ENCODE measurements at regions not wholly inside any gene's neighbourhood (a gene's known extent, or its start where the extent isn't known, plus 50 kb on each side); places are given as distances from the start of the nearest gene placed in this dataset.

DNA sequence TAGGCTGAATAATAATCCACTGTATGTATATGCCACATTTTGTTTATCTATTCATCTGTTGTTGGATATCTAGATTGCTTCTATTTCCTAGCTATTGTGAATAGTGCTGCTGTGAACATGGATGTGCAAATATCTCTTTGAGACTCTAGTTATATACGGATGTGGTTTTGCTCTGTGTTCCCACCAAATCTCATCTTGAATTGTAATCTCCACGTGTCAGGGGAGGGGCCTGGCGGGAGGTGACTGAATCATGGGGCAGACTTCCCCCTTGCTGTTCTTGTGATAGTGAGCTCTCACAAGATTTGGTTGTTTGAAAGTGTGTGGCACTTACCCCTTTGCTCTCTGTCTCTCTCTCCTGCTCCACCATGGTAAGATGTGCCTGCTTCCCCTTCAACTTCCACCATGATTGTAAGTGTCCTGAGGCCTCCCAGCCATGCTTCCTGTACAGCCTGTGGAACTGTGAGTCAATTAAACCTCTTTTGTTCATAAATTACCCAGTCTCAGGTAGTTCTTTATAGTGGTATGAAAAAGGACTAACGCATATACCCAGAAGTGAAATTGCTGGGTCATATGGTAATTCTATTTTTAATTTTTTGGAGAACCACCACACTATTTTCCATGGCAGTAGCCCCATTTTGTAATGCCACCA is 86.1 kb upstream of the UPP2 start:
- Histone ChIP-seq H2BK15ac (ENCODE audit: low read depth, poor library complexity, severe bottlenecking) (no peak overlapping the region), H3K27ac (ENCODE audit: low read length, poor library complexity, severe bottlenecking) (no peak overlapping the region), H2BK12ac (ENCODE audit: low read length in 2 of 2) (no peak overlapping the region), H2AK5ac (ENCODE audit: low read length, severe bottlenecking) (no peak overlapping the region), H3K4me2 (ENCODE audit: low read length, poor library complexity, severe bottlenecking) (no peak overlapping the region), H3K9me3 (ENCODE audit: control insufficient read depth, low read length) (no peaks in the 10 kb centered on the region), H3K23ac (ENCODE audit: low read length in 2 of 2) (no peak overlapping the region), H4K91ac (ENCODE audit: low read length) (no peak overlapping the region), H3K27me3 (ENCODE audit: control insufficient read depth in 1 of 2, insufficient read depth in 1 of 2, low read length in 2 of 2) (no peaks in the 10 kb centered on the region), H3K4ac (ENCODE audit: low read depth in 1 of 2, low read length in 2 of 2) (no peak overlapping the region), H3K79me1 (replicated peaks; ENCODE audit: low read length, poor library complexity, severe bottlenecking) (no peaks in the 10 kb centered on the region), H3K36me3 (ENCODE audit: control insufficient read depth in 1 of 2, insufficient read depth in 2 of 2, low read depth in 1 of 2, low read length in 2 of 2) (no peaks in the 10 kb centered on the region), H2BK120ac (ENCODE audit: low read depth, low read length) (no peak overlapping the region), H4K8ac (ENCODE audit: low read length) (no peak overlapping the region), H3K14ac (ENCODE audit: low read length in 2 of 2) (no peak overlapping the region), H3K18ac (ENCODE audit: low read depth in 1 of 2, low read length in 2 of 2) (no peak overlapping the region), H2BK5ac (ENCODE audit: low read depth, low read length, poor library complexity, severe bottlenecking) (no peak overlapping the region), H3K9ac (ENCODE audit: low read length) (no peak overlapping the region), H2AFZ (ENCODE audit: low read depth, low read length) (no peak overlapping the region), H3K4me3 (ENCODE audit: insufficient read depth in 1 of 2, low read depth in 1 of 2, low read length in 2 of 2) (no peak overlapping the region), H3K4me1 (ENCODE audit: control insufficient read depth, insufficient read depth, low read depth, low read length) (peaks cover 2% of the 10 kb centered on the region)
- DNase-seq: no peak
- WGBS: 84% methylated on average over 3 of the region's 4 CpGs

DNA sequence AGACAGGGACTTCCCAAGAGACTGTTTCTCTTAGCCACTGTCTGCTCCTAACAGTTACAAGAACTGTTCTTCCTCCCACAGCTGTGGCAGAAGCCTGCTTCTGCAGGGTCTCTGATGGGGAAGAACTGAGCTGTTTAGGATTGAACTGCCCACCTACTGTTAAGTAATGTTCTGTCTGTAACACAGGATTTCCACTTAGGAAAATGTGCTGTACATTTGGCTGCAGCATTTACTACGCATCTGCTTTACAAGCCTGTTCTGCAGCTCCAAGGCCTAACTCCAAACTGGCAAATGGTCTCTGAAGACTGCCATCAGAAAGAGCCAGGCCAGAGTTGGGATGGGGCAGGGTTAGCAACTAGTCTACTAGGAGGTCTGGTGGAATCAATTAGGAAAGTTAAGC is 87.8 kb upstream of the UPP2 start:
- Histone ChIP-seq H3K14ac (ENCODE audit: low read length in 2 of 2) (no peak overlapping the region), H3K4me1 (ENCODE audit: control insufficient read depth, insufficient read depth, low read depth, low read length) (no peaks in the 10 kb centered on the region), H3K9me3 (ENCODE audit: control insufficient read depth, low read length) (no peaks in the 10 kb centered on the region), H3K4me2 (ENCODE audit: low read length, poor library complexity, severe bottlenecking) (no peak overlapping the region), H2BK15ac (ENCODE audit: low read depth, poor library complexity, severe bottlenecking) (no peak overlapping the region), H2BK120ac (ENCODE audit: low read depth, low read length) (no peak overlapping the region), H3K18ac (ENCODE audit: low read depth in 1 of 2, low read length in 2 of 2) (peak overlapping the region in 1 of 2 experiments; percentile 46), H2BK12ac (ENCODE audit: low read length in 2 of 2) (no peak overlapping the region), H3K23ac (ENCODE audit: low read length in 2 of 2) (no peak overlapping the region), H3K79me1 (replicated peaks; ENCODE audit: low read length, poor library complexity, severe bottlenecking) (no peaks in the 10 kb centered on the region), H2AFZ (ENCODE audit: low read depth, low read length) (no peak overlapping the region), H3K4ac (ENCODE audit: low read depth in 1 of 2, low read length in 2 of 2) (no peak overlapping the region), H2BK5ac (ENCODE audit: low read depth, low read length, poor library complexity, severe bottlenecking) (no peak overlapping the region), H3K9ac (ENCODE audit: low read length) (no peak overlapping the region), H3K4me3 (ENCODE audit: insufficient read depth in 1 of 2, low read depth in 1 of 2, low read length in 2 of 2) (no peak overlapping the region), H3K27ac (ENCODE audit: low read length, poor library complexity, severe bottlenecking) (no peak overlapping the region), H3K36me3 (ENCODE audit: control insufficient read depth in 1 of 2, insufficient read depth in 2 of 2, low read depth in 1 of 2, low read length in 2 of 2) (no peaks in the 10 kb centered on the region), H4K91ac (ENCODE audit: low read length) (no peak overlapping the region), H2AK5ac (ENCODE audit: low read length, severe bottlenecking) (no peak overlapping the region), H4K8ac (ENCODE audit: low read length) (peak overlapping the region; percentile 29), H3K27me3 (ENCODE audit: control insufficient read depth in 1 of 2, insufficient read depth in 1 of 2, low read length in 2 of 2) (no peaks in the 10 kb centered on the region)
- 95% methylated on average over 1 of the region's 1 CpG for WGBS
- peak; percentile 49 for DNase-seq

DNA sequence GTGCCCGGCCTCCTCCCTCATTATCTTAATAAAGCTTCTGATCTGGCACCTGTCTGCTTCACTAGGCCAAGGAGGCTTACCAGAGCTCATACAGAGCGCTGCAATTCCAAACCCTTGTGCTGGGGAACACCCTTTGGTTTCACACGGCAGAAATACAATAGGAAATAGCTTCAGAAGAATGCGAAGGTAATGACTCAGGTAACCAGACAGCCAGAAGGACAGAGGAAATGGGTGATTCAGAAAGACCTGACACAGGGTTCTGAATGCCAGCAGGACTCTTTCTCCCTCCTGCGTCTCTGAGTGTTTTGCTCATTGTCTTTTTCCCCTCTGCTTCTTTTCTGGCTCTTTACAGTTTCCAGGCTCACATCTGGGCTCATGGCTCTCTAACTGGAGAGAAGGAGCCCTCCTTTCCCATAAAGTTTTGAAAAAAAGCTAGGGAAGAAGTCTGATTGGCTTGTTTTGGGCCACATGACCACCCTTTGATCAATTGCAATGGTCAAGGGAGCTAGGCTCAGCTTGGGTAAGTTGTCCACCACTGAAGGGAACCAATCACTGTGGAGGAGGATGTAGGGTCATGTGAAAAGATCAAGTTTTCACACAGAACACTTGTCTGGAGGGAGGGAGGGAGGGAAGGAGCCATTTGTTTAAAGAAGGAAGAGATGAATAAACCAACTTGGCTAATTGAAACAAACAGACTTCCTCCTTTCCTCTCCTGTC is 90.5 kb upstream of the UPP2 start:
- no peaks in the 10 kb centered on the region for H3K4me1 ChIP-seq (ENCODE audit: control insufficient read depth, insufficient read depth, low read depth, low read length)

DNA sequence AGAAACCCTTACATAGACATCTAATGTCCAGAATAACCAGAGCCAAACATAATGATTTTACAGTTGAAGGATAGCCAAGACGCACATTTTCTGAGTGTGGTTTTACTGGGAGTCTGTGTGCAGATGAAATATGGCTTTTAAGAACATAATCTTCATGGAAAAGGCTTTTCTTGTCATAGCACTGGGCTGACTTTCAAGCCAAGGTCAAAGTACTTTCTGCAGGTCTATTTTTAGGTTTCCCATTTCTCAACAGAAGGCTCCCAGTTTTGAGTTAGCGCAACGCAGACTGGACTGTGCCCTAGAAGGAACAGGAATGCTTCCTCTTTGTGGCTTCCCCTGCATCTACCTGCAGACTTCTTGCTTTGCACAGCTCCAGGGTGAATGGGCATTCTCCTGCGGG is 92.3 kb upstream of the UPP2 start:
- no peak overlapping the region for H2BK15ac ChIP-seq (ENCODE audit: low read depth, poor library complexity, severe bottlenecking)
- H3K4me1 ChIP-seq (ENCODE audit: control insufficient read depth, insufficient read depth, low read depth, low read length): no peaks in the 10 kb centered on the region
- no peak for DNase-seq
- no peak overlapping the region for H2AFZ ChIP-seq (ENCODE audit: low read depth, low read length)
- H3K79me1 ChIP-seq (replicated peaks; ENCODE audit: low read length, poor library complexity, severe bottlenecking): no peaks in the 10 kb centered on the region
- H2BK120ac ChIP-seq (ENCODE audit: low read depth, low read length): no peak overlapping the region
- H2BK5ac ChIP-seq (ENCODE audit: low read depth, low read length, poor library complexity, severe bottlenecking): no peak overlapping the region
- H3K4ac ChIP-seq (ENCODE audit: low read depth in 1 of 2, low read length in 2 of 2): no peak overlapping the region
- no peak overlapping the region for H3K4me2 ChIP-seq (ENCODE audit: low read length, poor library complexity, severe bottlenecking)
- peak overlapping the region; percentile 27 for H3K9ac ChIP-seq (ENCODE audit: low read length)
- H3K14ac ChIP-seq (ENCODE audit: low read length in 2 of 2): no peak overlapping the region
- H3K36me3 ChIP-seq (ENCODE audit: control insufficient read depth in 1 of 2, insufficient read depth in 2 of 2, low read depth in 1 of 2, low read length in 2 of 2): no peaks in the 10 kb centered on the region
- no peak overlapping the region for H3K23ac ChIP-seq (ENCODE audit: low read length in 2 of 2)
- H3K27ac ChIP-seq (ENCODE audit: low read length, poor library complexity, severe bottlenecking): no peak overlapping the region
- no peaks in the 10 kb centered on the region for H3K27me3 ChIP-seq (ENCODE audit: control insufficient read depth in 1 of 2, insufficient read depth in 1 of 2, low read length in 2 of 2)
- no peak overlapping the region for H4K8ac ChIP-seq (ENCODE audit: low read length)
- no peak overlapping the region for H3K18ac ChIP-seq (ENCODE audit: low read depth in 1 of 2, low read length in 2 of 2)
- no peak overlapping the region for H2BK12ac ChIP-seq (ENCODE audit: low read length in 2 of 2)
- H3K4me3 ChIP-seq (ENCODE audit: insufficient read depth in 1 of 2, low read depth in 1 of 2, low read length in 2 of 2): no peak overlapping the region
- H3K9me3 ChIP-seq (ENCODE audit: control insufficient read depth, low read length): no peaks in the 10 kb centered on the region
- H4K91ac ChIP-seq (ENCODE audit: low read length): no peak overlapping the region
- WGBS: 79% methylated on average over 4 of the region's 4 CpGs
- H2AK5ac ChIP-seq (ENCODE audit: low read length, severe bottlenecking): no peak overlapping the region

More for the DNA sequence above, 90.5 kb upstream of the UPP2 start:
- no peak overlapping the region for H2BK120ac ChIP-seq (ENCODE audit: low read depth, low read length)
- H3K4me3 ChIP-seq (ENCODE audit: insufficient read depth in 1 of 2, low read depth in 1 of 2, low read length in 2 of 2): no peak overlapping the region
- H3K27me3 ChIP-seq (ENCODE audit: control insufficient read depth in 1 of 2, insufficient read depth in 1 of 2, low read length in 2 of 2): no peaks in the 10 kb centered on the region
- H4K91ac ChIP-seq (ENCODE audit: low read length): no peak overlapping the region
- no peak overlapping the region for H3K14ac ChIP-seq (ENCODE audit: low read length in 2 of 2)
- H2BK5ac ChIP-seq (ENCODE audit: low read depth, low read length, poor library complexity, severe bottlenecking): no peak overlapping the region
- no peak overlapping the region for H3K4ac ChIP-seq (ENCODE audit: low read depth in 1 of 2, low read length in 2 of 2)
- no peak overlapping the region for H4K8ac ChIP-seq (ENCODE audit: low read length)
- H3K9me3 ChIP-seq (ENCODE audit: control insufficient read depth, low read length): no peaks in the 10 kb centered on the region
- H2BK12ac ChIP-seq (ENCODE audit: low read length in 2 of 2): no peak overlapping the region
- no peak overlapping the region for H2BK15ac ChIP-seq (ENCODE audit: low read depth, poor library complexity, severe bottlenecking)
- no peak overlapping the region for H2AFZ ChIP-seq (ENCODE audit: low read depth, low read length)
- no peaks in the 10 kb centered on the region for H3K36me3 ChIP-seq (ENCODE audit: control insufficient read depth in 1 of 2, insufficient read depth in 2 of 2, low read depth in 1 of 2, low read length in 2 of 2)
- peak overlapping the region in 1 of 2 experiments; percentile 49 for H3K18ac ChIP-seq (ENCODE audit: low read depth in 1 of 2, low read length in 2 of 2)
- WGBS: 64% methylated on average over 5 of the region's 5 CpGs
- no peak overlapping the region for H3K27ac ChIP-seq (ENCODE audit: low read length, poor library complexity, severe bottlenecking)
- H2AK5ac ChIP-seq (ENCODE audit: low read length, severe bottlenecking): no peak overlapping the region
- DNase-seq: peak; percentile 44
- no peak overlapping the region for H3K9ac ChIP-seq (ENCODE audit: low read length)
- H3K4me2 ChIP-seq (ENCODE audit: low read length, poor library complexity, severe bottlenecking): no peak overlapping the region
- no peak overlapping the region for H3K23ac ChIP-seq (ENCODE audit: low read length in 2 of 2)
- H3K79me1 ChIP-seq (replicated peaks; ENCODE audit: low read length, poor library complexity, severe bottlenecking): no peaks in the 10 kb centered on the region
